HepG2 (cell line): ENCODE measurements at regions not wholly inside any gene's neighbourhood (a gene's known extent, or its start where the extent isn't known, plus 50 kb on each side); places are given as distances from the start of the nearest gene placed in this dataset.

Experiments
- ATAC-seq: fragments of 200-7000 bp; cut with Tn5 transposase; 3 replicates; pipeline ENCODE4 v1.9.1; 2020; ENCODE audit warnings: mild to moderate bottlenecking, moderate library complexity
- BruUV-seq: library from RNA; stranded (reverse); fragments of 400-500 nt; replicated peaks from 2 replicates; lab custom pipeline; 2021; lab: Mats Ljungman, UMichigan
- CTCF ChIA-PET: fragments of 300-600 bp; formaldehyde crosslinking; extraction: SDS; loops from one replicate; lab custom pipeline; 2021; ENCODE audit warnings: low total read pairs, inconsistent platforms, low intra/inter-chr PET ratio; lab: Yijun Ruan, JAX
- POLR2A ChIA-PET: fragments of 350-600 bp; sonication (Branson Sonifier 250); formaldehyde crosslinking; loops from one replicate; lab custom pipeline; 2020; ENCODE audit warnings: antibody characterized with exemption, inconsistent platforms; lab: Yijun Ruan, JAX
- DNase-seq: peaks from one replicate; pipeline ENCODE4 v3.0.0-alpha.2; 2015; ENCODE audit warnings: low spot score
- FAIRE-seq: peaks from 3 replicates; lab custom pipeline; 2011; peaks lifted over from hg19 to GRCh38; lab: Jason Lieb, UNC
- H2AFZ ChIP-seq: one replicate; pipeline ENCODE4 v1.6.1; 2011; ENCODE audit warnings: low read length, inconsistent platforms
- H3K27ac ChIP-seq: fragments of 300-600 bp; 3 replicates; pipeline ENCODE4 v1.8.0; 2011; ENCODE audit warnings: mixed run types, mild to moderate bottlenecking, mixed read lengths, low read length, inconsistent platforms; ENCODE audit not compliant: insufficient read depth; ENCODE audit errors: extremely low read length
- H3K27me3 ChIP-seq, 2 experiments: fragments of 200-600 bp in 1 of 2; 2 replicates in 1 of 2; 3 replicates in 1 of 2; pipeline versions ENCODE4 v1.6.0 to v1.8.0; 2011; ENCODE audit warnings: low read length in 2 of 2, mild to moderate bottlenecking in 2 of 2, moderate library complexity in 2 of 2, inconsistent platforms in 1 of 2; ENCODE audit not compliant: insufficient read depth in 2 of 2, control insufficient read depth in 1 of 2
- H3K36me3 ChIP-seq, 2 experiments: fragments of 200-600 bp in 1 of 2; replicated peaks in 1 of 2; 2 replicates in 1 of 2; 3 replicates in 1 of 2; pipeline versions ENCODE4 v1.5.1 to v1.8.0; 2011; ENCODE audit warnings: low read length in 2 of 2, inconsistent platforms in 1 of 2; ENCODE audit not compliant: insufficient read depth in 2 of 2, control insufficient read depth in 1 of 2
- H3K4me1 ChIP-seq: 2 replicates; pipeline ENCODE4 v1.5.1; 2012; ENCODE audit warnings: low read length, inconsistent platforms; ENCODE audit not compliant: insufficient read depth
- H3K4me2 ChIP-seq: 2 replicates; pipeline ENCODE4 v1.6.0; 2011; ENCODE audit warnings: low read depth, low read length, inconsistent platforms
- H3K4me3 ChIP-seq, 3 experiments: fragments of 200-600 bp in 1 of 3; sonication (generic), shearing (Covaris generic) in 1 of 3; replicated peaks in 1 of 3; 2 replicates each; pipeline ENCODE4 v1.5.1; 2011 to 2016; ENCODE audit warnings: low read length in 3 of 3, inconsistent platforms in 2 of 3, low read depth in 2 of 3, mild to moderate bottlenecking in 2 of 3, control low read depth in 1 of 3, mixed read lengths in 1 of 3; ENCODE audit not compliant: insufficient read depth in 1 of 3
- H3K79me2 ChIP-seq: one replicate; pipeline ENCODE4 v1.6.1; 2011; ENCODE audit warnings: low read length, inconsistent platforms; ENCODE audit not compliant: insufficient read depth
- H3K9ac ChIP-seq: 2 replicates; pipeline ENCODE4 v1.6.0; 2011; ENCODE audit warnings: mild to moderate bottlenecking, low read depth, low read length, inconsistent platforms; ENCODE audit not compliant: insufficient read depth
- H3K9me3 ChIP-seq: 2 replicates; pipeline ENCODE4 v1.5.1; 2012; ENCODE audit warnings: mild to moderate bottlenecking, low read length
- H4K20me1 ChIP-seq: 2 replicates; pipeline ENCODE4 v1.6.0; 2011; ENCODE audit warnings: inconsistent platforms, mild to moderate bottlenecking, low read length, moderate library complexity; ENCODE audit not compliant: insufficient read depth
- ATF7 ChIP-seq, 2 experiments: fragments of 450-650 bp in 1 of 2; sonication (generic) in 1 of 2; formaldehyde crosslinking in 1 of 2; IDR thresholded peaks; 2 replicates each; pipeline versions ENCODE4 v1.4.0 to v1.6.1; 2016 to 2020; ENCODE audit warnings: antibody characterized with exemption in 1 of 2, mild to moderate bottlenecking in 1 of 2, missing genetic modification reagents in 1 of 2
- EED ChIP-seq: sonication (generic); formaldehyde crosslinking; IDR thresholded peaks from 2 replicates; pipeline ENCODE4 v1.5.0; 2020; ENCODE audit warnings: mild to moderate bottlenecking, missing genetic modification reagents
- JARID2 ChIP-seq: sonication (generic); formaldehyde crosslinking; IDR thresholded peaks from 2 replicates; pipeline ENCODE4 v1.8.1; 2023; ENCODE audit warnings: missing genetic modification reagents, inconsistent platforms; ENCODE audit not compliant: insufficient replicate concordance
- NR2C2 ChIP-seq: sonication (generic); formaldehyde crosslinking; IDR thresholded peaks from 2 replicates; pipeline ENCODE4 v1.4.0; 2020; ENCODE audit warnings: missing genetic modification reagents, mild to moderate bottlenecking, moderate library complexity, borderline replicate concordance
- NR2F6 ChIP-seq, 2 experiments: IDR thresholded peaks; 2 replicates each; pipeline ENCODE4 v1.6.1; 2016; ENCODE audit warnings: antibody characterized with exemption in 1 of 2, mild to moderate bottlenecking in 1 of 2
- PCBP2 ChIP-seq: fragments of 200-400 bp; formaldehyde crosslinking; optimal IDR thresholded peaks from 2 replicates; pipeline ENCODE3; 2018; ENCODE audit warnings: low read length, low read depth; ENCODE audit not compliant: poor library complexity, severe bottlenecking
- POLR2G ChIP-seq: fragments of 200-400 bp; formaldehyde crosslinking; IDR thresholded peaks from 2 replicates; pipeline ENCODE4 v1.6.1; 2018; ENCODE audit warnings: mild to moderate bottlenecking, low read depth, low read length, moderate library complexity
- RAD21 ChIP-seq: fragments of 450-650 bp; formaldehyde crosslinking; IDR thresholded peaks from 2 replicates; pipeline ENCODE4 v1.5.0; 2020; ENCODE audit warnings: mild to moderate bottlenecking
- STAG1 ChIP-seq: sonication (generic); formaldehyde crosslinking; IDR thresholded peaks from 2 replicates; pipeline ENCODE4 v1.4.0; 2020; ENCODE audit warnings: missing genetic modification reagents
- ZNF234 ChIP-seq: sonication (generic); formaldehyde crosslinking; conservative IDR thresholded peaks from 2 replicates; pipeline ENCODE4 v1.5.1; 2020; ENCODE audit warnings: mild to moderate bottlenecking, missing genetic modification reagents
- WGBS: methylation state at CpG from one replicate; pipeline ENCODE4 v1.1.6; 2017; ENCODE audit warnings: low lambda C conversion rate; 5-methylcytosine and 5-hydroxymethylcytosine counted together
- in situ Hi-C: cut with HindIII; loops from 2 replicates; pipeline ENCODE4 v1.10.0; 2017; ENCODE audit warnings: low pct_unique_long_range_greater_than_20kb; ENCODE audit not compliant: extremely low pct_ligation_motif_present
- intact Hi-C: fragments of 100-400 bp; cut with micrococcal nuclease; formaldehyde crosslinking; loops from one replicate; pipeline ENCODE4 v1.10.0; 2022; ENCODE audit not compliant: unreplicated experiment
- TF ChIP-seq, protein P1 (sequence below): sonication (generic); formaldehyde crosslinking; IDR thresholded peaks from 2 replicates; pipeline ENCODE4 v1.8.0; 2022; ENCODE audit warnings: missing genetic modification reagents, mild to moderate bottlenecking, borderline replicate concordance
- TF ChIP-seq, protein P2 (sequence below): sonication (generic); formaldehyde crosslinking; IDR thresholded peaks from 2 replicates; pipeline ENCODE4 v1.4.0; 2020; ENCODE audit warnings: missing genetic modification reagents, borderline replicate concordance

DNA sequence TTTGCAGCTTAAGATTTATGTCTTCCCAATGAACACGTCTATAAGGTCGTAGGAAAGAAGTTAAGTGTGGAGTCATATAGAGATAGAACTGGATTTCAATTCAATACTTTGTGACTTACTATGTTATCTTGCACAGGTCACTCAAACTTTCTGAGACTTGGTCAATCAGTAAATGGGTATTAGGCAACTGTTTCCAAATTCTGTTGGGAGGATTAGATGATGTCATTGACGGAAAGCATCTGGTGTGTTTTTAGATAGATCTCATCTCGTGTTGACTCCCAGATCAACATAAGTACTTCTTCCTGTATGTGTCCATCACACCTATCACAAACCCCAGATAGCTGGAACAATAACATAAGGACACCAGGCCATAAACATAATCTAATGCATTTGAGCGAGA, 771.1 kb upstream of the FANCL start:
- POLR2A ChIA-PET, result no interaction called here
- Histone ChIP-seq H3K4me1 (no peaks in the 10 kb centered on the region), H3K4me2 (no peak overlapping the region), H3K36me3 (no peaks in the 10 kb centered on the region), H4K20me1 (no peaks in the 10 kb centered on the region), H2AFZ (no peak overlapping the region), H3K9me3 (no peaks in the 10 kb centered on the region), H3K4me3 (no peak overlapping the region), H3K79me2 (no peaks in the 10 kb centered on the region), H3K27me3 (no peaks in the 10 kb centered on the region), H3K9ac (no peak overlapping the region)
- ATAC-seq, result no peak
- DNase-seq, result no peak
- intact Hi-C loops, result no loop called here
- in situ Hi-C loops, result loop anchor here (25.0 kb wide), 1 partner anchor 1575 kb away; no protein-coding TSS in a partner anchor
- CTCF ChIA-PET, result no interaction called here
- 7% methylated on average over 5 of the region's 5 CpGs for WGBS
- no TSS peak for BruUV-seq
- TF ChIP-seq STAG1 (CRISPR knock-in tag), result no peak
- TF ChIP-seq, protein P1, sequence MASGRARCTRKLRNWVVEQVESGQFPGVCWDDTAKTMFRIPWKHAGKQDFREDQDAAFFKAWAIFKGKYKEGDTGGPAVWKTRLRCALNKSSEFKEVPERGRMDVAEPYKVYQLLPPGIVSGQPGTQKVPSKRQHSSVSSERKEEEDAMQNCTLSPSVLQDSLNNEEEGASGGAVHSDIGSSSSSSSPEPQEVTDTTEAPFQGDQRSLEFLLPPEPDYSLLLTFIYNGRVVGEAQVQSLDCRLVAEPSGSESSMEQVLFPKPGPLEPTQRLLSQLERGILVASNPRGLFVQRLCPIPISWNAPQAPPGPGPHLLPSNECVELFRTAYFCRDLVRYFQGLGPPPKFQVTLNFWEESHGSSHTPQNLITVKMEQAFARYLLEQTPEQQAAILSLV (CRISPR knock-in tag), result no peak
- no peak for TF ChIP-seq POLR2G
- TF ChIP-seq PCBP2, result no peak
- TF ChIP-seq EED (CRISPR knock-in tag), result no peak
- TF ChIP-seq ATF7 (IDR thresholded peaks at IDR 0.05), result peak; percentile 73; the same call in 1 of the 2 replicates
- no peak for TF ChIP-seq ATF7 (CRISPR knock-in tag; IDR thresholded peaks at IDR 0.05)
- TF ChIP-seq, all 625 proteins: peak for 1
- H3K27ac ChIP-seq, result no peak overlapping the region
- no peak for FAIRE-seq

DNA sequence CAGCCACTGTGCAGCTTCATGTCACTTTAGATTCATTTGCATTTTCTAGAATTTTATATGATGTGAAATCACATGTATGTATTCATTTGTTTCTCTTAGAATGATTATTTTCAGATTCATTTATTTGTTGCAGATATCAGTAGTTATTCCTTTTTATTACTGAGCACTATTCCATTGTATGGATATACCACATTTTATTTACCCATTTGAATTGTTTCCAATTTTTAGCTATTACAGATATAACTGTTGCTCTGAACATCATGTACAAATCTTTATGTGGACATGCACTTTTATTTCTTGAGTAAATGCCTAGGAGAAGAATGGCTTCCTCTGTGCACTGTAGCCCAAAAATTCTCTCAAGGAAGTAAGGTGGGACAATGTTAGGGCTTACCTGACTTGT, 767.8 kb upstream of the FANCL start:
- no peaks in the 10 kb centered on the region for H3K27me3 ChIP-seq
- TF ChIP-seq, protein P2, sequence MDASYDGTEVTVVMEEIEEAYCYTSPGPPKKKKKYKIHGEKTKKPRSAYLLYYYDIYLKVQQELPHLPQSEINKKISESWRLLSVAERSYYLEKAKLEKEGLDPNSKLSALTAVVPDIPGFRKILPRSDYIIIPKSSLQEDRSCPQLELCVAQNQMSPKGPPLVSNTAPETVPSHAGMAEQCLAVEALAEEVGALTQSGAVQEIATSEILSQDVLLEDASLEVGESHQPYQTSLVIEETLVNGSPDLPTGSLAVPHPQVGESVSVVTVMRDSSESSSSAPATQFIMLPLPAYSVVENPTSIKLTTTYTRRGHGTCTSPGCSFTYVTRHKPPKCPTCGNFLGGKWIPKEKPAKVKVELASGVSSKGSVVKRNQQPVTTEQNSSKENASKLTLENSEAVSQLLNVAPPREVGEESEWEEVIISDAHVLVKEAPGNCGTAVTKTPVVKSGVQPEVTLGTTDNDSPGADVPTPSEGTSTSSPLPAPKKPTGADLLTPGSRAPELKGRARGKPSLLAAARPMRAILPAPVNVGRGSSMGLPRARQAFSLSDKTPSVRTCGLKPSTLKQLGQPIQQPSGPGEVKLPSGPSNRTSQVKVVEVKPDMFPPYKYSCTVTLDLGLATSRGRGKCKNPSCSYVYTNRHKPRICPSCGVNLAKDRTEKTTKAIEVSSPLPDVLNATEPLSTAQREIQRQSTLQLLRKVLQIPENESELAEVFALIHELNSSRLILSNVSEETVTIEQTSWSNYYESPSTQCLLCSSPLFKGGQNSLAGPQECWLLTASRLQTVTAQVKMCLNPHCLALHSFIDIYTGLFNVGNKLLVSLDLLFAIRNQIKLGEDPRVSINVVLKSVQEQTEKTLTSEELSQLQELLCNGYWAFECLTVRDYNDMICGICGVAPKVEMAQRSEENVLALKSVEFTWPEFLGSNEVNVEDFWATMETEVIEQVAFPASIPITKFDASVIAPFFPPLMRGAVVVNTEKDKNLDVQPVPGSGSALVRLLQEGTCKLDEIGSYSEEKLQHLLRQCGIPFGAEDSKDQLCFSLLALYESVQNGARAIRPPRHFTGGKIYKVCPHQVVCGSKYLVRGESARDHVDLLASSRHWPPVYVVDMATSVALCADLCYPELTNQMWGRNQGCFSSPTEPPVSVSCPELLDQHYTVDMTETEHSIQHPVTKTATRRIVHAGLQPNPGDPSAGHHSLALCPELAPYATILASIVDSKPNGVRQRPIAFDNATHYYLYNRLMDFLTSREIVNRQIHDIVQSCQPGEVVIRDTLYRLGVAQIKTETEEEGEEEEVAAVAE (CRISPR knock-in tag), result no peak
- TF ChIP-seq ZNF234 (CRISPR knock-in tag), result no peak
- no peak for TF ChIP-seq RAD21 (CRISPR knock-in tag)
- TF ChIP-seq NR2C2 (CRISPR knock-in tag), result no peak
- TF ChIP-seq JARID2 (CRISPR knock-in tag), result no peak
- no peak for TF ChIP-seq NR2F6 (IDR thresholded peaks at IDR 0.05)
- TF ChIP-seq NR2F6 (CRISPR knock-in tag; IDR thresholded peaks at IDR 0.05), result no peak

More for the DNA sequence above, 767.8 kb upstream of the FANCL start:
- in situ Hi-C loops (loop anchor here (25.0 kb wide), 1 partner anchor 1578 kb away; no protein-coding TSS in a partner anchor), intact Hi-C loops (no loop called here)
- H3K4me2 ChIP-seq, result no peak overlapping the region
- H3K79me2 ChIP-seq, result no peaks in the 10 kb centered on the region
- ATAC-seq, result no peak
- no peaks in the 10 kb centered on the region for H3K9me3 ChIP-seq
- no peaks in the 10 kb centered on the region for H4K20me1 ChIP-seq
- no peak for FAIRE-seq
- H3K4me3 ChIP-seq, result no peak overlapping the region
- no TSS peak for BruUV-seq
- H3K27ac ChIP-seq, result no peak overlapping the region
- H3K4me1 ChIP-seq, result no peaks in the 10 kb centered on the region
- no peaks in the 10 kb centered on the region for H3K36me3 ChIP-seq
- H3K9ac ChIP-seq, result no peak overlapping the region
- POLR2A ChIA-PET, result no interaction called here
- no peak overlapping the region for H2AFZ ChIP-seq
- CTCF ChIA-PET, result no interaction called here
- no peak for DNase-seq
